IPS-NIHi11 (cell line): ENCODE measurements at regions not wholly inside any gene's neighbourhood (a gene's known extent, or its start where the extent isn't known, plus 50 kb on each side); places are given as distances from the start of the nearest gene placed in this dataset.

Experiments
- DNase-seq: peaks from one replicate; pipeline ENCODE4 v3.0.0; 2012; ENCODE audit warnings: mixed read lengths, low spot score

- no peak for DNase-seq
Observed at GRCh38 chr1:232519186-232519585, 110.7 kb downstream of the SIPA1L2 start.

- no peak for DNase-seq
Observed at GRCh38 chr1:232518349-232518748, 111.6 kb downstream of the SIPA1L2 start.

GRCh38 chr1:232517204-232517603 is 112.7 kb downstream of the SIPA1L2 start:
- DNase-seq: no peak

- DNase-seq: no peak
Observed at GRCh38 chr1:232515706-232516105, 114.2 kb downstream of the SIPA1L2 start.

DNA sequence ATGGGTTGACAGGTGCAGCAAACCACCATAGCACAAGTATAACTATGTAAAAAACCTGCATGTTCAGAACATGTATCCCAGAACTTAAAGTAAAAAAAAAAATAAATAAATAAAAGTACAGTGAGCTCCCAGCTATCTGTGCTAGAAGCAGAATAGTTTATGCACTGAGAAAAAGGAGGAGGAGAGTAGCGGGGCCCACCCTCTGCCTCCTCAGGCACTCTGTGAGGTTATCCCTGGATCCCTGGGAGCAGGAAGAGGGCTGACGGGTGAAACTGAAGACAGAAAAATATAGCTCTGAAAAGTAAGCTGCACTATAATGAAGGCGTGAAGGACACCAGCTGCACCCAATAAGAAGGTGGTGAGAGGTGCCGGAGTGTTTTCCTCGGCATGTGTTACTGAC is 117.2 kb downstream of the SIPA1L2 start:
- no peak for DNase-seq

- DNase-seq: no peak
Observed at GRCh38 chr1:232511172-232511571, 118.8 kb downstream of the SIPA1L2 start.

DNA sequence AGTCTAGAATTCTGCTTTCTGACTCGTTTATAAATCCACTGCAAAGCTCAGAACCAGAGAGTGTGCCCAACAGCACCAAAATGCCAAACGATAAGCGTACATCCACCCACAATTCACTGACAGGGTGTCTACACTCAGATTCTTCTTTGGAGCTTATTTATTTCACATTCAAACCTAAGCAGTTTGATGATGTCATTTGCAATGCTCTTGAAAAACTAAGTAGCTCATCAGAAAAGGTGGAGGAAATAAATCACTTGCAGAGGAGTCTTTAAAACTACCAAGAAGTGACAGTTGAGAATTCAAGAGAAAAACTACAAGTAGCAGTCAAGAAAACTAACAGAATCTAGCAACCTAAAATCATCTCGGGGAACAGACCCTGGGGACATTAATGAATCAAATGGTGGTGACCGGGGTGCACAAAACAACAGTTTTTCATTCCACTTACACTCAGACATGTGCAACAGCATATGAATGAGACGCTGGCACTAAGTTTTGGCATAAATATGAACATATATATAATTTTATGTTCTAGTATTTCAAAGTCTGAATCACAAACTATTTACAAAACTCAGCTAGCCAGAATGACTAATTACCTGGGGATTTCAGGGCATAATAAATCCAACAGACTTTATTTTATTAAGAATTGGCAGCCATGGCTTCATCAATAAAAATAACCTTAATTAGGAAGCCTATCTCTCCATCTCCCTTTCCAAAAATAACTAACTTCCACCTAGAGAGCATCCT is 119.4 kb downstream of the SIPA1L2 start:
- DNase-seq: no peak

DNA sequence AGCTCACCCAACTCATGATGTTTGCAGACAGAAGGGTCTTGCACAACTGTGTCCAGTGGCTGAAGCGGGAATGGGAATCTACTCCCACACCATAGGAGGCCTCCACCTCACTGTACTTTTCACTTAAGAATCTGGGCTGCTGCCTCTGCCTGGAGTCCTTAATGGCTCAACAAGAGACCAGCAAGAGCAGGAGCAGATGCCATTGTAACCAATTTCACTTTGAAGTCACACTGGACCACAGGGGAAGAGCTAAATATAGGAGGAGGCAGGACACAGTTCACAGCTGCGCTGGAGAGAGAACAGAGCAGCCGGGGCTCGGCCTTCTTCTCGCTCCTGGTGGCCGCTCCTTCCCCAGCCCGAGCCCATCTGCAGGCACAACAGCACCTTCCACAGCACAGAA is 120.4 kb downstream of the SIPA1L2 start:
- DNase-seq: no peak

DNA sequence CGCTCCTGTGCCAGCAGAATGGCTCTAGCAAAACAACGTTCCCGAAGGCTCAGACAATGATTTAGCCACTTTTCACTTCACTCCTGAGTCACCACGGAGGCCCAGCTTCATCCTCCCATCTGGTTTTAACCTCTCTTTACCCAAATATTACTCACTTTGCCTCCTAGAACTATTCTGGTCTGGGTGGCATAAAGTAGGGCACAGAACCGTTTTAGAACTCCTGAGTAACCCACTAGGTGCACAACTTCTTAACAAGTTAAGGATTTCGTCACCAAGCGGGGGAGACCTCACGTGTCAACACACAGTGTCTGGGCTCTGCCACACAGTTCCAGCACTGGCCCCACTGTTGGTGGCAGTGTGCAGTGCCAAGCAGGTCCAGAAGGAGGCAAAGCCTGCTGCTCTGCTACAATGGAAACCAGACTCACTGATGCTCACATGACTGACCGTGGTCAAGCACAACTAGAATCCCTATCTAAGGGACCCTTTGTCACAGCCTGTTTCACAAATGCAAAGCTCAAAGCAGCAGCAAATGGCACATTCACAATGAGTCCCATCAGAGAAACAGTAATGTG is 121.7 kb downstream of the SIPA1L2 start:
- no peak for DNase-seq

- DNase-seq: no peak
Observed at GRCh38 chr1:232507571-232507970, 122.4 kb downstream of the SIPA1L2 start.

DNA sequence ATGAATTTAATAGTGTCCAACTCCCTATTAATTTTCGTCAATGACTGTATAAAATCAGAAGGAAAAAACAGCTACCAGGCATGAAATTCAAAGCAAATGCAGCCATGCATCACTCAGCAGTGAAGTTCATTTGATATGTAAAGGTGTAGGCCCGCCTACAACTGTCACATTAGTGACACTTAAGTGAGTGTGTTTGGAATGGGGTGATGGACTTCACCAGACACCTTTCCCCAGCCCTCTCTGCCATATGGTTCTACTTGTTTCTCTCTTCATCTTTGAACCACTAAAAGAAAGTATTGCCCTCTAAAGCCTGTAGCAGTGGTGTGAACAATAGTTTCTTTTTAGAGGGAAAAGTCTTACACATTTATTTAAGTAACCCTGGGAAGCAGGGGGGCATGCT is 124.0 kb downstream of the SIPA1L2 start:
- no peak for DNase-seq

GRCh38 chr1:232504651-232505050 is 125.3 kb downstream of the SIPA1L2 start:
- DNase-seq: no peak

GRCh38 chr1:232503497-232503896 is 126.4 kb downstream of the SIPA1L2 start:
- DNase-seq: no peak

DNA sequence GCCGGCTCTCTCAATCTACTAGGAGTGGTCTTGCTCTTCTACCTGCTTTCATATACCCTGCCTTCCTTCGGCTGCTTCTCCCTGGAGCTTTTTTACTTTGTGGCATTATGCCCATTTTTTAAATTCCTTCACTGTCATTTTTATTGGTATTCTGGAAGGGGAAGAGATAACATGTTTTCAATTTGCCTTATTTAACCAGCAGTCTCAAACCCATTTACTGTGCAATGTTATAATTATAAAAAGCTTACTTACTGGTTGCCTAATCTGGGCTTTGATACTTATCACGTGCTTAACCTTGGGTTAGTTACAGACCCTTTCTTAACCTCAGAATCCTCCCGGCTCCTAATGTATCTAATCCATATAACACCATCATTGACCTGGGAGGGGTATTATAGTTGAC is 128.1 kb downstream of the SIPA1L2 start:
- DNase-seq: no peak

DNA sequence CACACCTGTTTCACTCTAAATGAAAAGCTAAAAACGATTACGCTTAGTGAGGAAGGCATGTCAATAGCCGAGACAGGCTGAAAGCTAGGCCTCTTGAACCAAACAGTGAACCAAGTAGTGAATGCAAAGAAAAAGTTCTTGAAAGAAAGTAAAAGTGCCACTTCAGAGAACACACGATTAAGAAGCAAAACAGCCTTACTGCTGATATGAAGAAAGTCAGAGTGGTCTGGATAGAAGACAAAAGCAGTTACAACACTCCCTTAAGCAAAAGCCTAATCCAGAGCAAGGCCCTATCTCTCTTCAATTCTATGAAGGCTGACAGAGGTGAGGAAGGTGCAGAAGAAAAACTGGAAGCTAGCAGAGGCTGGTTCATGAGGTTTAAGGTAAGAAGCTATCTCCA is 130.7 kb downstream of the SIPA1L2 start:
- no peak for DNase-seq

- no peak for DNase-seq
Observed at GRCh38 chr1:232493869-232494268, 136.1 kb downstream of the SIPA1L2 start.

GRCh38 chr1:232489256-232489655 is 140.7 kb downstream of the SIPA1L2 start:
- DNase-seq: no peak

- DNase-seq: no peak
Observed at GRCh38 chr1:232487236-232487635, 142.7 kb downstream of the SIPA1L2 start.

GRCh38 chr1:232486454-232487207 is 143.3 kb downstream of the SIPA1L2 start:
- DNase-seq: no peak

DNA sequence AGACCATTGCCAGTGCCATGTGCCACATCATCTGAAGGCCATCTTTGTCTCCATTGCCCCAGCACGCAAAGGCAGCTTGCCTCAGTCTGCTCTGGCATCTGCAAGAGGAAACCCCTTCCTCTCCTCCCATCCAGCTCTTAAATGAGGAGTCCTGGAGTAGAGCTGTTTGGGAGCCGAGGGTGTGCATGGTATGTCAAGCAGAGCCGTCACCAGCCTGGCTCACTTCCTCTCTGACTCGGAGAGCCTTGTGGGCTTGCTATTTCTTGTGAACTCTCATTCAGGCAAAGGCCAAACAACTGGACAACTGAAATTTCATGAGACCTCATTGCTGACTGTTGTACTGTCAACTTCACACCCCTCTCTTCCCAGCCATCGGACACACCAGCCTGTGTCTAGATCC is 143.9 kb downstream of the SIPA1L2 start:
- DNase-seq: no peak

DNA sequence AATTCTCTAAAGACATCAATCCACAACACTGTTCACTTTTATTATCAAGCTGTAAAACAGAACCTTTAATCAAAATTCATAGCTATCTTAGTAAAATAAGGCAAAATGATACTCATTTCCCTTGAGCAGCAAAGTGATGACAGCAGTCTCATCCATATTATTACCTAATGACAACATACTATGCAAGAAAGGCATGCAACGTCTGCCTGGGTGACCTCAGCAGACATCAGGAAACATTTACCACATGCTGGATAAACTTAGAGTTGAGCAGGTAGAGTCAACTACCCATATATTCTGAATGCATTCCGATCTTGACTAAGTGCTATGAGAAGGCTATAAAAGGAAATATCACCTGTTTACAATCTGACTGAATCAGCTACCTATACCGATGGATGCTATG is 145.1 kb downstream of the SIPA1L2 start:
- DNase-seq: no peak

DNA sequence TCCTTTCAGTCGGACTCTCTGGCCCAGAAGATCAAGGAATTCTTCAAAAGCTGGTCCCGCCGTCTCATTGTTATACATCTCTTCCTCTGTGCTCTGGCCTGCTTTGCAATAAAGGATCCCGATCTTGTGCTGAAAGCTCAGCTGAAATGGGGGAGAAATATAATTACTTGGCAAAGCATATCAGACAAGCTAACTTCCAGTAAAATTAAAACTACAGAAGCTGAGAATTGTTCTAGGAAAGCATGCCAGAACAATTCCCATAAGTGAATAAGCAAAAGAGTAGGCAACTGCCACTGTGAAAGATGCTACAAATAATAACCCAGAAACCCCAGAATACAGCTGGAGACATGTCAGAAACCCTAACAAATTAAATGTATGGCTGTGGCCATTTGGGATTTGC is 146.1 kb downstream of the SIPA1L2 start:
- no peak for DNase-seq

GRCh38 chr1:232481091-232481490 is 148.8 kb downstream of the SIPA1L2 start:
- DNase-seq: no peak
